Type B pancreatic cell (in vitro differentiated cells): ENCODE measurements at regions not wholly inside any gene's neighbourhood (a gene's known extent, or its start where the extent isn't known, plus 50 kb on each side); places are given as distances from the start of the nearest gene placed in this dataset.

ENCODE experiments used
- DNase-seq: peaks from one replicate; pipeline ENCODE4 v3.0.0; 2021; ENCODE audit warnings: mixed read lengths; ENCODE audit not compliant: unreplicated experiment; ENCODE audit errors: extremely low spot score
- H3K27ac Mint-ChIP-seq: 2 replicates; pipeline ENCODE4 v1.8.0; 2021; ENCODE audit warnings: mild to moderate bottlenecking, mixed read lengths
- H3K27me3 Mint-ChIP-seq: 2 replicates; pipeline ENCODE4 v1.8.0; 2021; ENCODE audit warnings: mixed read lengths
- H3K36me3 Mint-ChIP-seq: 2 replicates; pipeline ENCODE4 v1.8.0; 2021; ENCODE audit warnings: mixed read lengths
- H3K4me1 Mint-ChIP-seq: one replicate; pipeline ENCODE4 v1.8.0; 2021; ENCODE audit warnings: mixed read lengths; ENCODE audit not compliant: unreplicated experiment
- H3K4me3 Mint-ChIP-seq: 2 replicates; pipeline ENCODE4 v1.8.0; 2021; ENCODE audit warnings: mild to moderate bottlenecking, mixed read lengths
- H3K9me3 Mint-ChIP-seq: 2 replicates; pipeline ENCODE4 v1.8.0; 2021; ENCODE audit warnings: mixed read lengths
- TF ChIP-seq, protein P1 (sequence below): fragments of 200-600 bp; sonication (generic); conservative IDR thresholded peaks from 2 replicates; pipeline ENCODE4 v1.5.0; 2021; ENCODE audit warnings: antibody characterized with exemption, mild to moderate bottlenecking

DNA sequence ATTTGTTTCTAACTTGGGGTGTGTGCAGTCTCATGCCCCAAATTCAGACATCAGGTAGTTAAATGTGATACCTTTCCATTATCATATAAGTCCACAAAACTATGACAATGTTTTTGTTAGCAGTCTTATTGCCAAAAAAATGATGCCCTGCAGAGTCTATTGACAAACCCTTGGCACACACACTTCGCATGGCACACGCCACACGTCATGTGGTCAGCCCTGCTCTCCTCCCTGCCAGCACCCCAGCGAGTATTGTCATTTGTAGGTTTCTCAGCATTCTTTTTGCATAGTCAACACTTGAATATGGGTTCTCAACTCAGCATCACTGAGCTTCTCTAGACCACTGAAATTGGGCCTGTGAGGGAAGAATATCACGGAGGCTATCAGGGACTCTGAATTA is 356.0 kb downstream of the INHBA start:
- no peak overlapping the region for H3K27ac Mint-ChIP-seq
- H3K36me3 Mint-ChIP-seq, result no peaks in the 10 kb centered on the region
- no peak overlapping the region for H3K4me3 Mint-ChIP-seq
- peaks cover 4% of the 10 kb centered on the region for H3K4me1 Mint-ChIP-seq
- TF ChIP-seq, protein P1, sequence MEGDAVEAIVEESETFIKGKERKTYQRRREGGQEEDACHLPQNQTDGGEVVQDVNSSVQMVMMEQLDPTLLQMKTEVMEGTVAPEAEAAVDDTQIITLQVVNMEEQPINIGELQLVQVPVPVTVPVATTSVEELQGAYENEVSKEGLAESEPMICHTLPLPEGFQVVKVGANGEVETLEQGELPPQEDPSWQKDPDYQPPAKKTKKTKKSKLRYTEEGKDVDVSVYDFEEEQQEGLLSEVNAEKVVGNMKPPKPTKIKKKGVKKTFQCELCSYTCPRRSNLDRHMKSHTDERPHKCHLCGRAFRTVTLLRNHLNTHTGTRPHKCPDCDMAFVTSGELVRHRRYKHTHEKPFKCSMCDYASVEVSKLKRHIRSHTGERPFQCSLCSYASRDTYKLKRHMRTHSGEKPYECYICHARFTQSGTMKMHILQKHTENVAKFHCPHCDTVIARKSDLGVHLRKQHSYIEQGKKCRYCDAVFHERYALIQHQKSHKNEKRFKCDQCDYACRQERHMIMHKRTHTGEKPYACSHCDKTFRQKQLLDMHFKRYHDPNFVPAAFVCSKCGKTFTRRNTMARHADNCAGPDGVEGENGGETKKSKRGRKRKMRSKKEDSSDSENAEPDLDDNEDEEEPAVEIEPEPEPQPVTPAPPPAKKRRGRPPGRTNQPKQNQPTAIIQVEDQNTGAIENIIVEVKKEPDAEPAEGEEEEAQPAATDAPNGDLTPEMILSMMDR, result no peak
- DNase-seq, result no peak
- H3K9me3 Mint-ChIP-seq, result no peaks in the 10 kb centered on the region
- H3K27me3 Mint-ChIP-seq, result no peaks in the 10 kb centered on the region

DNA sequence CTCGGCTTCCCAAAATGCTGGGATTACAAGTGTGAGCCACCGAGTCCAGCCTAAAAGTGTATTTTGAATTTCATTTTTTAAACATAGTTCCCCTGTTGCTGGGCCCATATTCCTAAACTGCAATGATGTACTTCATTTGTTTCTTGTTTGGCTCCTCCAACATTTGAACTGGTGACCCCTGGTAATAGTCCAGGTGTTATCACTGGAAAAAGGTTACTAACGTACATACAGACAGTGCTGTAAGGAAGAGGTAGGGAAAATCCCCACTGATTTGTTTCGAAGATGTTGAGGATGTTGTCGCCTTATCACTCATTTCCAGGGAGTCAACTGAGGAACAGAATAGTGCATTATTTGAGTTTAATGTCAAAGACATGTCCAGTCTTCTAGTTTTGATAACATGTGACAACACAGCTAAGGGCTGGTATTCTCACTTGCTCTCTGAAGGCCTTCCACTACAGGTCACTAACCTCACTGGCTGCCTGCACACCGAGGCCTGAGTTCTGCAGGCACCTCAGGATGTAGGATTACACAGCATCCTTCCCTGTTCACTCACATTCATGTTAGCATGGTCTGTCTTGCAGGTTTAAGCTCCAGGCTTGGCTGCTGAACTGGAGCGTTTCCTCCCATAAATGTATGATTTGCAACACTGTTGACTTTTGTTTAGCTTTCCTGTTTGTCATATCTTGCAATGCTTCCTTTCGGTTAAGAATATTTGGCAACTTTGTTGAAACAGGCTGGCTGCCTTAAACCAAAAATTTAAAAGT is 362.8 kb downstream of the INHBA start:
- Mint-ChIP-seq H3K36me3 (no peaks in the 10 kb centered on the region), H3K4me3 (no peak overlapping the region), H3K27ac (no peak overlapping the region), H3K9me3 (no peaks in the 10 kb centered on the region), H3K27me3 (no peaks in the 10 kb centered on the region), H3K4me1 (no peaks in the 10 kb centered on the region)
- TF ChIP-seq, protein P1, result no peak
- DNase-seq, result no peak

DNA sequence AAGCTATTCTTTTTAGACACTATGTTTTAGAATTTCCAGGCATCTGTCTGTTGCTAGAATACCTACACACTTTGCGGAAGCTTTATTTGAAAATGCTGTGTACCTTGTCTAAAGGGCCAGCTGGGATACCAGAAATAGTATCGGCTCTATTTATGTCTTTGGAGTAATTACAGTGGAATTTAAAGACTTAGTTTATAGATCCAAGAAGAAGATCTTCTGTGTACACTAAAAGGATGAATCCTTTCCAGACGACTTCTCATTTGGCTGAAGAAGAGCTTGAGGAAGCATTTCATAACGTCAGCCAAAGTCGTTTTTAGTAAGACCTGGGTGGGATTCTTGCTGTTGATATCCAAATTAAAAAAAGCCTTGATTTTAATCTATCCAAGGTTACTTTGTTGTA is 365.9 kb downstream of the INHBA start:
- no peaks in the 10 kb centered on the region for H3K4me1 Mint-ChIP-seq
- H3K36me3 Mint-ChIP-seq, result no peaks in the 10 kb centered on the region
- no peaks in the 10 kb centered on the region for H3K9me3 Mint-ChIP-seq
- H3K27ac Mint-ChIP-seq, result no peak overlapping the region
- TF ChIP-seq, protein P1, result no peak
- no peak for DNase-seq
- H3K4me3 Mint-ChIP-seq, result no peak overlapping the region
- no peaks in the 10 kb centered on the region for H3K27me3 Mint-ChIP-seq

DNA sequence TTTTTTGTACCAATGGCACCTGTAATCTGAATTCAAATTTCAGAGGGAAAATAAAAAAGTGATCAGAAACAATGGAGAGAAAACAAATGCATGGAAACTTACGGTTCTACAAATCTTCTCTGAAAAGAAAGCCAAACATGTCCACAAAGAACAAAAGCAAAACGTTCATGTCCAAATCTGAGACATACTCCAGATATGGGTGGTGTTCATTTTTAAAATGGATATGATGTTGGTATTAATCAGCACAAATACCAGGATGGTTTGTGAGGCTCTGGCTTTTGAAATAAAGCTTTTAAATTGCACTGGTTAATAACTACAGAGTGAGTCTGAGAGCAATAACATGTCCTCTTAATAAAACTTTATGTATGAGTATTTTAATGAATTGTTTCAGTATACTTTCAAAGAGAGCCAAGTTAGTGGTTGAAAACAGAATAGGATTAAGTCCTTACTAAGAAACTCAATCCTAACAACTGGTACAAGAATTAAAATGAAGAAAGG is 366.4 kb downstream of the INHBA start:
- Mint-ChIP-seq H3K4me1 (no peaks in the 10 kb centered on the region), H3K27ac (no peak overlapping the region), H3K4me3 (no peak overlapping the region), H3K36me3 (no peaks in the 10 kb centered on the region), H3K9me3 (no peaks in the 10 kb centered on the region), H3K27me3 (no peaks in the 10 kb centered on the region)
- DNase-seq, result no peak
- TF ChIP-seq, protein P1, result no peak

DNA sequence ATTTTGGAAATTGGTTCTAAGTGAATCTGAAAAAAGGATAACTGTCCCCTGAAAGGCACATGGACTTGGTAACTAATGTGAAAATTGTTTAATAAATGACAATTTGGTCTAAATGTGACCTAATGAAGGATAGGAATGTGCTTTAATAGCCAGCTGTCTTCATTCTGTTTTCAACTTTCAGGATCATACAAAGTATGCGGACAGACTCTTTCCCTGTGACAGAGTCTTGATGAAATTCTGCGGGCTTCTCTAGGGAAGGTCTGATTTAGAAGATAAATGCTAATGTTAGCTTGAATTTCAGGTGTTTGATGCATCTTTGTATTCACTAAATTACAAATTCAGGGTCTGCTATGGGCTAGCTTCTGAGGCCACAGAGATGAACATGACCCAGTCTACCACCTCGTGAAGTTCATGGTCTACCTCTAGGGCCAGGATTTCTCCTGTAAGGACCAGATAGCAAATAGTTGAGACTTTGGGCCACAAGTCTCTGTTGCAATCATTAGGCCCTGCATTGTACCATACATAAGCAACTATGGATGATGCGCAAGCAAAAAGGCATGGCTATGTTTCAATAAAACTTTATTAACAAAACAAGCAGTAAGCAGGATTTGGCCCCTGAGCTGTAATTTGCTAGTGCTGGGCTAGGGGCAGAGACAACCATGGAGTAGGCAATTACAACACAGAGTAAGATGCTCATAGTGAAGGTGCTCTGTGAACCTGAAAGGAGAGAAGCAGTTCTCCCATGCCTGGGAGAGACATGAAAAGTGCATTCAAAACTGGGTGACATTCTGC is 368.6 kb downstream of the INHBA start:
- Mint-ChIP-seq H3K36me3 (no peaks in the 10 kb centered on the region), H3K27me3 (no peaks in the 10 kb centered on the region), H3K27ac (no peak overlapping the region), H3K9me3 (peaks cover 2% of the 10 kb centered on the region), H3K4me3 (no peak overlapping the region), H3K4me1 (no peaks in the 10 kb centered on the region)
- TF ChIP-seq, protein P1, result no peak
- no peak for DNase-seq
